NCI-H2227 (cell line): ENCODE measurements at regions not wholly inside any gene's neighbourhood (a gene's known extent, or its start where the extent isn't known, plus 50 kb on each side); places are given as distances from the start of the nearest gene placed in this dataset.

Experiments used
- DNase-seq: peaks from one replicate; lab custom pipeline; 2025; ENCODE audit not compliant: unreplicated experiment; lab: John Stamatoyannopoulos, UW

GRCh38 chr2:151087377-151087776, 174.3 kb downstream of the RBM43 start:
- no peak for DNase-seq

- no peak for DNase-seq
Observed at GRCh38 chr2:151085181-151085611, 176.5 kb downstream of the RBM43 start.

- DNase-seq: no peak
Observed at GRCh38 chr2:151083856-151084795, 177.5 kb downstream of the RBM43 start.

GRCh38 chr2:151078889-151079288, 182.8 kb downstream of the RBM43 start:
- no peak for DNase-seq

GRCh38 chr2:151071906-151072305, 189.8 kb downstream of the RBM43 start:
- DNase-seq: no peak

GRCh38 chr2:151071382-151071781, 190.3 kb downstream of the RBM43 start:
- peak; percentile 42 for DNase-seq

- no peak for DNase-seq
Observed at GRCh38 chr2:151070253-151070652, 191.4 kb downstream of the RBM43 start.

- no peak for DNase-seq
Observed at GRCh38 chr2:151067658-151068369, 193.8 kb downstream of the RBM43 start.

- DNase-seq: peak; percentile 91
Observed at GRCh38 chr2:151063271-151063670, 198.4 kb downstream of the RBM43 start.

GRCh38 chr2:151060287-151060686, 201.4 kb downstream of the RBM43 start:
- DNase-seq: no peak

- DNase-seq: no peak
Observed at GRCh38 chr2:151056870-151057269, 204.8 kb downstream of the RBM43 start.

GRCh38 chr2:151053661-151053990, 208.0 kb downstream of the RBM43 start:
- DNase-seq: no peak

GRCh38 chr2:151052850-151053660, 208.6 kb downstream of the RBM43 start:
- no peak for DNase-seq

- DNase-seq: peak; percentile 54
Observed at GRCh38 chr2:151051574-151052220, 210.0 kb downstream of the RBM43 start.

- DNase-seq: no peak
Observed at GRCh38 chr2:151049746-151050145, 211.9 kb downstream of the RBM43 start.

GRCh38 chr2:151048331-151049054, 213.2 kb downstream of the RBM43 start:
- no peak for DNase-seq

- peak; percentile 60 for DNase-seq
Observed at GRCh38 chr2:151043484-151043883, 218.2 kb downstream of the RBM43 start.

- peak; percentile 88 for DNase-seq
Observed at GRCh38 chr2:151042964-151043363, 218.7 kb downstream of the RBM43 start.

GRCh38 chr2:151040039-151040438, 221.6 kb downstream of the RBM43 start:
- DNase-seq: no peak

- DNase-seq: no peak
Observed at GRCh38 chr2:151038516-151038915, 223.1 kb downstream of the RBM43 start.
